A673 (cell line): ENCODE measurements at regions not wholly inside any gene's neighbourhood (a gene's known extent, or its start where the extent isn't known, plus 50 kb on each side); places are given as distances from the start of the nearest gene placed in this dataset.

Experiments used
- BruUV-seq: library from RNA; stranded (reverse); fragments of 400-500 nt; replicated peaks from 2 replicates; lab custom pipeline; 2021; lab: Mats Ljungman, UMichigan
- CTCF ChIA-PET: fragments of 300-600 bp; sonication (Branson Sonifier 250); formaldehyde crosslinking; loops from one replicate; lab custom pipeline; 2022; ENCODE audit warnings: antibody characterized with exemption; lab: Charles Lee
- POLR2A ChIA-PET: fragments of 300-600 bp; sonication (Branson Sonifier 250); formaldehyde crosslinking; loops from one replicate; lab custom pipeline; 2022; ENCODE audit warnings: antibody characterized with exemption; ENCODE audit not compliant: low non-redundant PET; lab: Charles Lee
- DNase-seq: peaks from one replicate; pipeline ENCODE4 v3.0.0-alpha.2; 2015; ENCODE audit warnings: low spot score
- H3K27ac ChIP-seq: fragments of 200-600 bp; sonication (generic); 2 replicates; pipeline ENCODE4 v1.5.1; 2016; ENCODE audit warnings: mixed run types, low read depth, mild to moderate bottlenecking, mixed read lengths, antibody characterized with exemption, low read length; ENCODE audit not compliant: poor library complexity, severe bottlenecking
- H3K27me3 ChIP-seq: fragments of 200-600 bp; sonication (generic); replicated peaks from 2 replicates; pipeline ENCODE4 v1.6.1; 2017; ENCODE audit warnings: mixed run types, low read depth, mild to moderate bottlenecking, mixed read lengths, antibody characterized with exemption, low read length; ENCODE audit not compliant: insufficient read depth, poor library complexity
- H3K36me3 ChIP-seq: fragments of 200-600 bp; sonication (generic); 2 replicates; pipeline ENCODE4 v1.6.1; 2016; ENCODE audit warnings: mixed run types, mild to moderate bottlenecking, mixed read lengths, antibody characterized with exemption, low read length; ENCODE audit not compliant: insufficient read depth, poor library complexity, severe bottlenecking
- H3K4me1 ChIP-seq: fragments of 200-600 bp; sonication (generic); 2 replicates; pipeline ENCODE4 v1.6.1; 2017; ENCODE audit warnings: mixed run types, mild to moderate bottlenecking, mixed read lengths, antibody characterized with exemption, low read length; ENCODE audit not compliant: insufficient read depth, poor library complexity, severe bottlenecking
- H3K4me3 ChIP-seq: fragments of 200-600 bp; sonication (generic); 2 replicates; pipeline ENCODE4 v1.5.1; 2016; ENCODE audit warnings: low read depth, mixed run types, mild to moderate bottlenecking, mixed read lengths, low read length; ENCODE audit not compliant: poor library complexity, severe bottlenecking
- H3K9me3 ChIP-seq: fragments of 200-600 bp; sonication (generic); 2 replicates; pipeline ENCODE4 v1.6.1; 2016; ENCODE audit warnings: mixed run types, low read depth, mild to moderate bottlenecking, mixed read lengths, antibody characterized with exemption, low read length; ENCODE audit not compliant: poor library complexity, severe bottlenecking
- EZH2 ChIP-seq: fragments of 200-600 bp; sonication (generic); IDR thresholded peaks from 2 replicates; pipeline ENCODE4 v1.6.1; 2017; ENCODE audit warnings: borderline replicate concordance, low read depth, mild to moderate bottlenecking, mixed read lengths, antibody characterized with exemption, low read length; ENCODE audit not compliant: poor library complexity, severe bottlenecking
- intact Hi-C: fragments of 100-400 bp; cut with micrococcal nuclease; formaldehyde crosslinking; loops from one replicate; pipeline ENCODE4 v1.10.0; 2022; ENCODE audit not compliant: unreplicated experiment
- TF ChIP-seq, protein P1 (sequence below): fragments of 300-800, 200-600 bp; sonication (generic); conservative IDR thresholded peaks from 2 replicates; pipeline ENCODE4 v1.5.1; 2017; ENCODE audit warnings: low read depth, mild to moderate bottlenecking, antibody characterized with exemption, low read length, moderate library complexity, mixed read lengths

DNA sequence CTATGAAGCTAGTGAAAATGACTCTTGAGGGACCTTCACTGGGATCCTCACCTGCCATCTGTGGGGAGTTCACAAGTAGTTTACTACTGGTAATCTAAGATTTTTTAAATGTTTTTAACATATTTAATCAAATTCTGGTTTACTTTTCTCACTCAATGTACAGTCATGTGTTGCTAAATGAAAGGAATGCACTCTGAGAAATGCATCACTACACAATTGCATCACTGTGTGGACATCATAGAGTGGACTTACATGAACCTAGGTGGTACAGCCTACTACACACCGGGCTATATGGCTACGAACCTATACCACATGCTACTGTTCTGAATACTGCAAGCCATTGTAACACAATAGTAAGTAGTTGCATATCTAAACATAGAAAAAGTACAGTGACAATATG is 528.0 kb downstream of the BCL11A start:
- intact Hi-C loops: no loop called here
- CTCF ChIA-PET: no interaction called here
- POLR2A ChIA-PET: no interaction called here
- DNase-seq: no peak
- Histone ChIP-seq H3K4me1 (no peaks in the 10 kb centered on the region), H3K9me3 (no peaks in the 10 kb centered on the region), H3K36me3 (no peaks in the 10 kb centered on the region), H3K27me3 (no peaks in the 10 kb centered on the region), H3K4me3 (no peak overlapping the region), H3K27ac (no peak overlapping the region)
- BruUV-seq: no TSS peak
- TF ChIP-seq, protein P1, sequence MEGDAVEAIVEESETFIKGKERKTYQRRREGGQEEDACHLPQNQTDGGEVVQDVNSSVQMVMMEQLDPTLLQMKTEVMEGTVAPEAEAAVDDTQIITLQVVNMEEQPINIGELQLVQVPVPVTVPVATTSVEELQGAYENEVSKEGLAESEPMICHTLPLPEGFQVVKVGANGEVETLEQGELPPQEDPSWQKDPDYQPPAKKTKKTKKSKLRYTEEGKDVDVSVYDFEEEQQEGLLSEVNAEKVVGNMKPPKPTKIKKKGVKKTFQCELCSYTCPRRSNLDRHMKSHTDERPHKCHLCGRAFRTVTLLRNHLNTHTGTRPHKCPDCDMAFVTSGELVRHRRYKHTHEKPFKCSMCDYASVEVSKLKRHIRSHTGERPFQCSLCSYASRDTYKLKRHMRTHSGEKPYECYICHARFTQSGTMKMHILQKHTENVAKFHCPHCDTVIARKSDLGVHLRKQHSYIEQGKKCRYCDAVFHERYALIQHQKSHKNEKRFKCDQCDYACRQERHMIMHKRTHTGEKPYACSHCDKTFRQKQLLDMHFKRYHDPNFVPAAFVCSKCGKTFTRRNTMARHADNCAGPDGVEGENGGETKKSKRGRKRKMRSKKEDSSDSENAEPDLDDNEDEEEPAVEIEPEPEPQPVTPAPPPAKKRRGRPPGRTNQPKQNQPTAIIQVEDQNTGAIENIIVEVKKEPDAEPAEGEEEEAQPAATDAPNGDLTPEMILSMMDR: no peak
- TF ChIP-seq EZH2: no peak

DNA sequence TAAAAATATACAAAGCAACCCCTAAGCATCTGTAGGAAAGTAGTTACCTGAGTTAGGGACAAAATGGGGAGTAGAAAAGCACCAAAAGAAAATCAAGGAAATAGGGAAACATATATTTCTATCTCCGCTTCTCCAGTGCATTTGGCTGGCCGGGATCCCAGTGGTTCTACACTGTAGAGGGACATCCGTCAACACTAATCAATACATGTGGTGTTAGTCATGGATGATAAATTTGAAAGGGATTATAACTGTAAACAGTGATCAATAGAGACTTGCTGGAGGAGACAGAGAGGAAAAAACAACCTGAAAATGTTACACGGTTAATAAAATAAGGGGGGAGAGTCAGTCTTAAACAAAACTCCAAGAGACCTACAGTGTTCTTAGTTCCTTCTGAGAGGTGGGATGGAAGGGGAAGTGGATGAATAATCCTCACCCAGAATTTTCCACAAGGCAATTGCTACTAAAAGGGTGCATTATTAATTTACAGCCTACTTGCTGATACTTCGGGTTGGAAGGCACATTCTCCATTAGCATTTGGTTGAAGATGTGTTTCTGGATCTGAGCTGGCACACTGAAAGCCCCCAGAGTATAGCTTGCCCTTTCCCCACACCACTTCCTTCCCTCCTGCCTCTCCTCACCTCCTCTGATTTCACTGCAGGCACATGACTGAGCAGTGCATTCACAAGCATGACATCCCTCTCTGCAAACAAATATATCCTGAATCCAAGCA is 530.0 kb downstream of the BCL11A start:
- CTCF ChIA-PET: no interaction called here
- DNase-seq: no peak
- no peak overlapping the region for H3K27ac ChIP-seq
- intact Hi-C loops: no loop called here
- no peaks in the 10 kb centered on the region for H3K27me3 ChIP-seq
- POLR2A ChIA-PET: no interaction called here
- H3K4me3 ChIP-seq: no peak overlapping the region
- H3K4me1 ChIP-seq: no peaks in the 10 kb centered on the region
- BruUV-seq: no TSS peak
- TF ChIP-seq, protein P1: no peak
- TF ChIP-seq EZH2: no peak
- peaks cover 5% of the 10 kb centered on the region for H3K9me3 ChIP-seq
- no peaks in the 10 kb centered on the region for H3K36me3 ChIP-seq

DNA sequence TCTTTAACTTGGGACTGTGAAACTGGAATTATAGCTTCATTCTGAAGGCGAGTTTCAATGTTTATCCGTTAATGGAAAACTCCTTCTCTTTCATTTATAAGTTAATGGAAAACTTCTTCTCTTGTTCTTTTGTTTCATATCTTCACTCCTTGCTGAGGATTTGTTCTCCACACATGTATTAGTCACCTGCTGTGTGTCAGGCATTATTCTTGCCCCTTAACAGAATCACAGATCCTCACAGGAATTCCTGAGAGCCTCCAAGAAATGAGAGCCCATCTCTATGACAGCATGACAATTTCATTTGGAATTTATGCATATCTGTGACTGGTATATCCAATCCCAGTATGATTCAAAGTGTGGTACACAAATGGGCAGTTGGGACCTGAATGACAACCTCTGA is 545.8 kb downstream of the BCL11A start:
- ChIA-PET CTCF (no interaction called here), POLR2A (no interaction called here)
- Histone ChIP-seq H3K27me3 (peaks cover 13% of the 10 kb centered on the region), H3K36me3 (no peaks in the 10 kb centered on the region), H3K27ac (no peak overlapping the region), H3K4me1 (no peaks in the 10 kb centered on the region), H3K4me3 (no peak overlapping the region), H3K9me3 (no peaks in the 10 kb centered on the region)
- TF ChIP-seq EZH2: no peak
- TF ChIP-seq, protein P1: no peak
- no TSS peak for BruUV-seq
- DNase-seq: no peak
- intact Hi-C loops: no loop called here
